ENCODE measurements at regions not wholly inside any gene's neighbourhood (a gene's known extent, or its start where the extent isn't known, plus 50 kb on each side); places are given as distances from the start of the nearest gene placed in this dataset.
"Not testable (repeated sequence)": the region's sequence is repeated elsewhere in the genome, so short reads cannot be mapped to it uniquely, and the experiment has no call there.

DNA sequence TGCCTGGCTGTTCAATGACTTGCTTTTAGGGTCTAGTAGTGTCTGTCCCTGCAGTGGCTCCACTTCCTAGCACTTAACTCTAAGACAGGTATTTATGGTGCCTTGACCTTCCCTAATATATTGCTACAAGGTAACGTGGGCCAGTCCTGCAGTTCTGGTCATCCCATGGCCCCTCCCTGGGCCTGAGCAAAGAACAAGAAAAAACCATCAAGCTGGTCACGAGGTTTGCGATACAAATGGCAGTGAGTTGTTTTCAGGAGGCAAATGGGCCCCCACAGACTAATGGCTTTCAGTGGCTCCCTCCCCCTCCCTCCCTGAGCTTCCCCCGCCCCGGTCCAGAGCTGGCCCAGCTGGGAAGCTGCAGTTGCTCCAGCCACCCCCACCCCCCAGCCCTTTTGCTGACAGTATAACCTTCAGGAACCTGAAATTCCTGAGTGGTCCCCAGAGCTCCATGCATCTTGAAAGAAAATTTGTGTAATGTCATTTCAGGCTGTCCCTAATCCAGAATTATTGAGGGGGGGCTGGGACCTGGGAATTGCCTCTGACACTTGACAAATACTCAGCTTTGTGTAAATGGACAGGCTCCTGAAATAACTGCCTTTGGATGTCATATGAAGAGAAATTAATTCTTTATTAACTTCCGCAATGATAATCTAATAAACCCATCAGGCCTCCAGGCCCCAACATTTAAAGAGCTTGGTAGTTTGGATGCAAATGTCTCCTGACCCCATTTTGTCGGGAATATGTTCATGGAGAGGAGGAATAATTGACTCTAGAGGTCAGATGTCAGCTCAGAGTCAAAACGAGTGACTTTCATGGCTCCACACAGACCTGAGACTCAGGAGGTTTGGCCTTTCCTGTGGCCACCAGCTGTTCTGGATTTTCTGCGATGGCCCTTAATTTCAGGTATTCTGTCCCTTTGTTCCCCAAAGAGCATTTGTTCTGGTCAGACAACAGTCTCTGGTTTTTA is 153.2 kb upstream of the TOP1 start:
- TF ChIP-seq CSRNP3 (CRISPR knock-in tag; IDR thresholded peaks at IDR 0.05) (no peak), ARNTL (CRISPR knock-in tag; IDR thresholded peaks at IDR 0.05; ENCODE audit: borderline replicate concordance, low read depth) (no peak), CSDC2 (CRISPR knock-in tag; IDR thresholded peaks at IDR 0.05) (no peak), RARB (CRISPR knock-in tag; IDR thresholded peaks at IDR 0.05) (no peak), ISL1 (CRISPR knock-in tag; IDR thresholded peaks at IDR 0.05) (no peak), TOX (CRISPR knock-in tag; IDR thresholded peaks at IDR 0.05; ENCODE audit: borderline replicate concordance) (no peak), TCF4 (CRISPR knock-in tag; IDR thresholded peaks at IDR 0.05; ENCODE audit: borderline replicate concordance) (no peak), TSHZ2 (CRISPR knock-in tag; IDR thresholded peaks at IDR 0.05) (no peak), PATZ1 (CRISPR knock-in tag; IDR thresholded peaks at IDR 0.05; ENCODE audit: borderline replicate concordance) (no peak), ZFP3 (CRISPR knock-in tag; IDR thresholded peaks at IDR 0.05) (no peak), ZNF70 (CRISPR knock-in tag; IDR thresholded peaks at IDR 0.05) (no peak), PPARA (CRISPR knock-in tag; IDR thresholded peaks at IDR 0.05; ENCODE audit: borderline replicate concordance) (no peak), POU6F1 (CRISPR knock-in tag; IDR thresholded peaks at IDR 0.05; ENCODE audit: borderline replicate concordance, low read depth) (no peak), ZNF8 (CRISPR knock-in tag; IDR thresholded peaks at IDR 0.05) (no peak), ZNF565 (CRISPR knock-in tag; conservative IDR thresholded peaks at IDR 0.05; ENCODE audit: low read depth) (no peak), GLIS3 (CRISPR knock-in tag; IDR thresholded peaks at IDR 0.05) (no peak), OSR1 (CRISPR knock-in tag; IDR thresholded peaks at IDR 0.05) (no peak), BACH2 (CRISPR knock-in tag; IDR thresholded peaks at IDR 0.05; ENCODE audit: borderline replicate concordance) (no peak), ZC3H10 (CRISPR knock-in tag; IDR thresholded peaks at IDR 0.05) (no peak), CREB5 (CRISPR knock-in tag; IDR thresholded peaks at IDR 0.05; ENCODE audit: low read depth) (no peak)
- no peak for ATAC-seq

- ATAC-seq, result not testable (repeated sequence)
Measured at GRCh38 chr20:40878099-40878498, 150.5 kb upstream of the TOP1 start.
